ENCODE measurements at regions not wholly inside any gene's neighbourhood (a gene's known extent, or its start where the extent isn't known, plus 50 kb on each side); places are given as distances from the start of the nearest gene placed in this dataset.
"Not testable (repeated sequence)": the region's sequence is repeated elsewhere in the genome, so short reads cannot be mapped to it uniquely, and the experiment has no call there.

DNA sequence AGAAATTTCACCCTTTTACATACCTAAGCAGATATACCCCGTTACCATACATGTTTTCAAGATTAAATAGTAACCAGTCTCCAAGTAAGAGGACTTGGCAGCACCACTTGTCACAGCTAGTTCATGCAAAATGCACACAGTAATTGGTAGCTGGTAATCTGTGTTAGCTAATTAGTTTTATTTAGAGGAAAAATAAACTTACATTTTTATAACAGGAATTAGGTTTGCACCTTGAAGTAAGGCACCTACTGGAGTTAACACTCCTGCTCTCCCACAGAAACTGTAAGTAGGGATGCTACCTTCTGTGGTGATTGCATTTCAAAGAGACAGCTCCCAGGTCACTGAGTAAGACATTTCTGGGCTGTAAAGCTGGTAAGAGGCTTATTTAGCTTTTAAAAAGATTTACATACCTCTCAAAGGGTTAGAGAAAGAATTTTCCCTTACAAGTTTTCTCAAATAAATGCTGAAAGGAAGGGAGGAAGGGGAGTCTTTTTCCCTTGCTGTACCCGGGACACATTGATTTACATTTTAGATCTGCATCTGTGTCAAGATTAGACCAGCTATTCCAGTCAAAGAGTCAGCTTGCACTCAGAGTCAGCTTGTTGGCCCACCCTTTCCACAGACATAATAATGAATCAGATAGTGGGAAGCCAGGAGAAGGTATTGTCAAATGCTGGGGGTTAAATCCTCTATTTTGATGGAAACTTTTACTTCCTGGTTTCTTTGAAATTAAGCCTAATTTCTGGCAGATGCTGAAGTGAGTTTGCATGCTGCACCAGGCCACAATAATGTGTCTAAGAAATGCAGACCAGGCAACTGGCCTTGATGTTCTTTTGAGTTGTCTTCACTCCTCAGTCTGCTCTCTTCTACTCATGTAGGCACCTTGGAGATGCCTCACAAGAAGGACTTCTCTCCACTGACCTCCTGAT, 77.6 kb upstream of the CHD2 start:
- DNase-seq (ENCODE audit: low read depth) = no peak

- DNase-seq (ENCODE audit: low read depth) = no peak
Measured at GRCh38 chr15:92825985-92826384, 74.1 kb upstream of the CHD2 start.

DNA sequence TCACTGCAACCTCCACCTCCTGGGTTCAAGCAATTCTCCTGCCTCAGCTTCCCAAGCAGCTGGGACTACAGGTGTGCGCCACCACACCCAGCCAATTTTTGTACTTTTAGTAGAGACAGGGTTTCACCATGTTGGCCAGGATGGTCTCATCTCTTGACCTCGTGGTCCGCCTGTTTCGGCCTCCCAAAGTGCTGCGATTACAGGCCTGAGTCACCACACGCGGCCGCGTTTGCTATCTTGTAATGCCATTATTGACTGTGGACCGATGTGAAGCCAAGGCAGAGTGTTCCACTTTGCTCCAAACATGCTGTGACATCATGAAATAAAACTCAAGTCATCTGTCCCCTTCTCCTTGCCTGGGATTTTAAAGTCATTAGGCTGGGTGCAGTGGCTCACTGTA, 72.1 kb upstream of the CHD2 start:
- not testable (repeated sequence) for DNase-seq (ENCODE audit: low read depth)

DNA sequence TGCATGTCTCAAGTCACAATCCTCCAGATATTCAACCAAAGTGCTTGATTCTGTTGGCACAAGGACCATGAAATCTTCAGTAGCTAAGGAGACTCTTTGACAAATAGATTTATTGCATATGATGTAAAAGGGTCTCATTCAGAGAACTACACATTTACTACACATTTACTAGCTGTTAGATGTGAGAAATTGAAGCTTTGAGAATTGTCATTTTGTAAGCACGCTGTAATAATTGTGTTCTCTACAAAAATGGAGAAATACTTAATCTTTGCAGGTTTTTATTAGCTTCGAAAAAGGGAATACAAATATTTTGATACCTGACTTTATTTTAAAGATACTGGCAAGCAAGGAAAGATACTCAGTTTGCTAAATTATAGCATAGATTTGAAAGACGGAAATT, 70.2 kb upstream of the CHD2 start:
- no peak for DNase-seq (ENCODE audit: low read depth)

DNA sequence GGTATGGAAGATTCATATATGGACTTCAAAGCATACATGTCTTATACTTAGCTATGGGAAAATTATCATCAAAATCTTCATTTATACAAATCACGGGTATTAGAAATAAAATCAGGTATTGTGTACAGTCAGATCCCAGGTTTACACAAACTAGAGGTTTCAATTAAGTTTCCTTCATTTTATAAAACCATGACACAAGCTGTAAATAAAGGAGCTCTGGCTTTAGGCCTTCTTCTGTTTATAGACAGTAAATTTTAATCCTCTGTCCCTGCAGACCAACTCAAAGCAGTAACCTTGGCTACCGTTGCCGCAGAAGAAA, 68.8 kb upstream of the CHD2 start:
- DNase-seq (ENCODE audit: low read depth) = no peak

- no peak for DNase-seq (ENCODE audit: low read depth)
Measured at GRCh38 chr15:92831655-92832328, 68.3 kb upstream of the CHD2 start.

- no peak for DNase-seq (ENCODE audit: low read depth)
Measured at GRCh38 chr15:92833106-92833433, 67.1 kb upstream of the CHD2 start.

DNA sequence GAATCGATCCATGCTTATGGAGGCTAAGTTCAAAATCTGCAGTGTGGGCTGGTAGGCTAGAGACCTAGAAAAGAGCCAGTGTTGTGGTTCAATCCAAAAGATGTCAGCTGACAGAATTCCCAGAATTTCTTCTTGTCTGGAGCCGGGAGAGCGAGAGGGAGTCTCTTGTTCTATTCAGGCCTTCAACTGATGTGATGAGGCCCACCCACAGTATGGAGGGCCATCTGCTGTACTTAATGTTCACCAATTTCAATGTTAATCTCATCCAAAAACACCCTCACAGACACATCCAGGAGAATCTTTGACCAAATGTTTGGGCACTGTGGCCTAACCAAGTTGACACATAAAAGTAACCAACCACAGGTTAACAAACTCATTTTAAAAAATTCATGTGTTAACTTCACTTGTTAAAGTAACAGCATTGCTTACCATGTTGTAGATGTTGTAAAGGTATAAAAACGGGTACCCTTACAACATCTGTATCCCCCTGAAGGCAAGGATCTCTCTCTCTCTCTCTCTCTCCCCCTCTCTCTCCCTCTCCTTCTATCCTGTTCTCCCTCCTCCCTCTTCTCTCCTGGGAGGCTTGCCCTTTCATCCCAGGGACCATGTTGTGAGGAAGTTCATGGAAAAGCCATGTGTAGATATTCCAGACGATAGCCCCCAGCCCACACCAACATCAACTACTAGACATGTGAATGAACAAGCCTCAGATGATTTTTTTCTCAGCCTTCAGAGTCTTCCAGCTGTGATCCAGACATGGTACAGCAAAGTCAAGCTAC, 66.4 kb upstream of the CHD2 start:
- no peak for DNase-seq (ENCODE audit: low read depth)

GRCh38 chr15:92839696-92840095, 60.4 kb upstream of the CHD2 start:
- DNase-seq (ENCODE audit: low read depth) = no peak

- no peak for DNase-seq (ENCODE audit: low read depth)
Measured at GRCh38 chr15:92840149-92840548, 60.0 kb upstream of the CHD2 start.

- no peak for DNase-seq (ENCODE audit: low read depth)
Measured at GRCh38 chr15:92843326-92843725, 56.8 kb upstream of the CHD2 start.

- no peak for DNase-seq (ENCODE audit: low read depth)
Measured at GRCh38 chr15:92843814-92844213, 56.3 kb upstream of the CHD2 start.

- no peak for DNase-seq (ENCODE audit: low read depth)
Measured at GRCh38 chr15:92845126-92845508, 55.0 kb upstream of the CHD2 start.

DNA sequence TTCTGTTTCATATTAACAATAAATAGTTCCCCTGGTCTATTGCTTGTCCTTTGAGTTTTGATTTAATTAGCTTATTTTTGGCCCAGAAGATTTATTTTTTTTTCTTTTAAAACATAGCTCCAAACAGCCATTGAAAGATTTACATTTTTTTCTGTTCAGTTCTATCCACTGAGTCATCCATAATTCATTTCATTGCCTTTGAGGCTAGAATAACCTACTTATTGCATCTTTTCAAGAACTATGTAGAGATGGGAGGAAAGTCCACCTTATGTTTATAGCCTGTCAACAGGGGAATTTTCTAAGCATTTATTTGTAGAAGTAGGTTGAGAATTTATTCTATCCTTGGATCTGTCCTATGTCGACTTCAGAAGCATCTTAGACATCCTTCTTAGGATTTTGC, 53.4 kb upstream of the CHD2 start:
- no peak for DNase-seq (ENCODE audit: low read depth)

DNA sequence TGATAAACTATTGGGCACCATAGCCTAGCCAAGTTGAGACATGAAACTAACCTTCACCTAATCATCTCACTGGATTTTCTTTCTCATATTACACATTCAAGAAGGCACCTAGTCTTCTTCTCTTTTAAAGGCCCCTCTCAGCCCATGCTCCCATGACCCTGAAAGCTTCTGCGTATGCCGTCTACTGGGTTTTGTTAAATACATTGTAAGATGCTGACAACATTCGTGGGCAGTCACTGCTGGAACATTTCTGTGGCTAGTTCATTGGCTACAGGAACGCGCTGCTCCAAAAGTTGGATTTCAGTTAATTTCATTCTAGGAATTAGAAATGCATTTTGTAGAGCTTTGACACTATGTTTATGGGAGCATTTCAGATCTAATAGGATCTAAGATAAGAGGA, 52.3 kb upstream of the CHD2 start:
- no peak for DNase-seq (ENCODE audit: low read depth)

- no peak for DNase-seq (ENCODE audit: low read depth)
Measured at GRCh38 chr15:92848464-92848851, 51.7 kb upstream of the CHD2 start.

DNA sequence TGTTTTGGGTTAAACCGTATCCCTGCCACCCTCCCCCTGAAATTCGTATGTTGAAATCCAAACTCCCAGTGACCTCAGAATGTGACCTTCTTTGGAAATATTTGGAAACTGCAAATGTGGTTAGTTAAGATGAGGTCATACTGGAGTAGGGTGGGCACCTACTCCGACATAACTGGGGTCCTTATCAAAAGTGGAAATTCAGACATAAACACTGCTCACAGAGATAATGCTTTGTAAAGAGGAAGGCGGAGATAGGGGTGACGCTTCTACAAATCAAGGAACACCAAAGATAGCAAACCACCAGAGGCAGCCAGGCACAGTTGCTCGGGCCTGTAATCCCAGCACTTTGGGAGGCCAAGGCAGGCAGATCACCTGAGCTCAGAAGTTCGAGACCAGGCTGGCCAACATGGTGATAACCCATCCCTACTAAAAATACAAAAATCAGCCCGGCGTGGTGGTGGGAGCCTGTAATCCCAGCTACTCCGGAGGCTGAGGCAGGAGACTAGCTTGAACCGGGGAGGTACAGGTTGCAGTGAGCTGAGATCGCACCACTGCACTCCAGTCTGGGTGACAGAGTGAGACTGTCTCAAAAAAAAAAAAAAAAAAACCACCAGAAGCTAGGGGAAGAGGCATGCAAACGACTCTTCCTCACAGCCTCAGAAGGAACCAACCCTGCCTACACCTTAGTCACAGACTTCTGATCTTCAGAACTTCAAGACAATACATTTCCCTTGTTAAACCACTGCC, 51.1 kb upstream of the CHD2 start:
- no peak for DNase-seq (ENCODE audit: low read depth)

DNA sequence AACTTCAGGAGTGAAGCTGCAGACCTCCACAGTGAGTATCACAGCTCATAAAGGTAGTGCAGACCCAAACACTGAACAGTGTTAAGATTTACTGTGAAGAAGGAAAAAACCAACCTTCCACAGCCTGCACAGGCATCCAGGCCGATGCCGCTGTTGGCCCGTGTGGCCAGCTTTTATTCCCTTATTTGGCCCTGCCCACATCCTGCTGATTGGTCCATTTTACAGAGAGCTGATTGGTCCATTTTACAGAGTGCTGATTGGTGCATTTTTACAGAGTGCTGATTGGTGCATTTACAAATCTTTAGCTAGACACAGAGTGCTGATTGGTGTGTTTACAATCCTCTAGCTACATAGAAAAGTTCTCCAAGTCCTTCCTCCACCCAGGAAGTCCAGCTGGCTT, 49.9 kb upstream of the CHD2 start:
- not testable (repeated sequence) for DNase-seq (ENCODE audit: low read depth)
